ENCODE measurements at regions not wholly inside any gene's neighbourhood (a gene's known extent, or its start where the extent isn't known, plus 50 kb on each side); places are given as distances from the start of the nearest gene placed in this dataset.

- no peak for TF ChIP-seq POLR2AphosphoS5 (IDR thresholded peaks at IDR 0.05)
- no peak for TF ChIP-seq CTCF (IDR thresholded peaks at IDR 0.05)
Observed at GRCh38 chr20:24830649-24831048, 118.4 kb upstream of the CST7 start.

Measured in gastroesophageal sphincter (tissue), 3 donors.